ENCODE measurements at regions not wholly inside any gene's neighbourhood (a gene's known extent, or its start where the extent isn't known, plus 50 kb on each side); places are given as distances from the start of the nearest gene placed in this dataset.

GRCh38 chr1:55639526-55639925, 424.4 kb upstream of the USP24 start:
- Histone ChIP-seq H3K4ac (ENCODE audit: low read length) (no peak overlapping the region), H2BK15ac (ENCODE audit: low read length) (no peak overlapping the region), H2AK5ac (ENCODE audit: low read depth, low read length) (no peak overlapping the region), H3K27ac (replicated peaks; ENCODE audit: low read length) (no peak overlapping the region), H3K9me3 (replicated peaks in 1 of 2; ENCODE audit: control insufficient read depth in 2 of 2, insufficient read depth in 1 of 2, low read depth in 1 of 2, low read length in 2 of 2) (no peaks in the 10 kb centered on the region), H3K4me1 (ENCODE audit: control insufficient read depth in 2 of 2, insufficient read depth in 1 of 2, low read depth in 1 of 2, low read length in 2 of 2) (no peaks in the 10 kb centered on the region), H2BK5ac (ENCODE audit: low read length) (no peak overlapping the region), H3K79me1 (ENCODE audit: low read depth, low read length) (no peaks in the 10 kb centered on the region), H3K23ac (ENCODE audit: low read depth, low read length, poor library complexity) (no peak overlapping the region), H2AFZ (ENCODE audit: low read length) (no peak overlapping the region), H3K27me3 (ENCODE audit: control insufficient read depth in 3 of 3, insufficient read depth in 3 of 3, low read depth in 1 of 3, low read length in 3 of 3) (no peaks in the 10 kb centered on the region), H2BK12ac (ENCODE audit: low read length) (no peak overlapping the region), H3K9ac (ENCODE audit: low read depth, low read length, poor library complexity) (no peak overlapping the region), H4K8ac (ENCODE audit: low read depth, low read length) (no peak overlapping the region), H2BK120ac (ENCODE audit: low read depth, low read length) (no peak overlapping the region), H3K4me2 (ENCODE audit: insufficient read depth, low read length, poor library complexity, severe bottlenecking) (no peak overlapping the region), H3K18ac (ENCODE audit: low read length) (no peak overlapping the region), H3K14ac (ENCODE audit: low read length) (no peak overlapping the region), H4K91ac (ENCODE audit: low read depth, low read length, poor library complexity) (no peak overlapping the region), H3K36me3 (replicated peaks in 1 of 2; ENCODE audit: control insufficient read depth in 2 of 2, insufficient read depth in 2 of 2, low read length in 2 of 2) (no peaks in the 10 kb centered on the region), H3K4me3 (ENCODE audit: low read length in 2 of 2) (no peak overlapping the region)
- DNase-seq (ENCODE audit: low spot score): no peak
- no CpG with 5 or more reads among the region's 5 CpGs for WGBS, 2 donors (ENCODE audit: extremely low coverage in 2 of 2, insufficient read length in 2 of 2, insufficient replicate concordance in 1 of 2)

GRCh38 chr1:55639051-55639450, 423.9 kb upstream of the USP24 start:
- Histone ChIP-seq H2AK5ac (ENCODE audit: low read depth, low read length) (no peak overlapping the region), H2AFZ (ENCODE audit: low read length) (no peak overlapping the region), H3K4me3 (ENCODE audit: low read length in 2 of 2) (no peak overlapping the region), H2BK12ac (ENCODE audit: low read length) (no peak overlapping the region), H3K79me1 (ENCODE audit: low read depth, low read length) (no peaks in the 10 kb centered on the region), H3K36me3 (replicated peaks in 1 of 2; ENCODE audit: control insufficient read depth in 2 of 2, insufficient read depth in 2 of 2, low read length in 2 of 2) (no peaks in the 10 kb centered on the region), H2BK120ac (ENCODE audit: low read depth, low read length) (no peak overlapping the region), H3K4me2 (ENCODE audit: insufficient read depth, low read length, poor library complexity, severe bottlenecking) (no peak overlapping the region), H3K27me3 (ENCODE audit: control insufficient read depth in 3 of 3, insufficient read depth in 3 of 3, low read depth in 1 of 3, low read length in 3 of 3) (no peaks in the 10 kb centered on the region), H3K9ac (ENCODE audit: low read depth, low read length, poor library complexity) (no peak overlapping the region), H3K14ac (ENCODE audit: low read length) (no peak overlapping the region), H3K27ac (replicated peaks; ENCODE audit: low read length) (no peak overlapping the region), H2BK5ac (ENCODE audit: low read length) (no peak overlapping the region), H3K4ac (ENCODE audit: low read length) (no peak overlapping the region), H3K4me1 (ENCODE audit: control insufficient read depth in 2 of 2, insufficient read depth in 1 of 2, low read depth in 1 of 2, low read length in 2 of 2) (no peaks in the 10 kb centered on the region), H3K9me3 (replicated peaks in 1 of 2; ENCODE audit: control insufficient read depth in 2 of 2, insufficient read depth in 1 of 2, low read depth in 1 of 2, low read length in 2 of 2) (no peaks in the 10 kb centered on the region), H2BK15ac (ENCODE audit: low read length) (no peak overlapping the region), H4K91ac (ENCODE audit: low read depth, low read length, poor library complexity) (no peak overlapping the region), H3K18ac (ENCODE audit: low read length) (no peak overlapping the region), H3K23ac (ENCODE audit: low read depth, low read length, poor library complexity) (no peak overlapping the region), H4K8ac (ENCODE audit: low read depth, low read length) (no peak overlapping the region)
- no peak for DNase-seq (ENCODE audit: low spot score)
- WGBS, 2 donors (ENCODE audit: extremely low coverage in 2 of 2, insufficient read length in 2 of 2, insufficient replicate concordance in 1 of 2): no CpG with 5 or more reads among the region's 1 CpG

DNA sequence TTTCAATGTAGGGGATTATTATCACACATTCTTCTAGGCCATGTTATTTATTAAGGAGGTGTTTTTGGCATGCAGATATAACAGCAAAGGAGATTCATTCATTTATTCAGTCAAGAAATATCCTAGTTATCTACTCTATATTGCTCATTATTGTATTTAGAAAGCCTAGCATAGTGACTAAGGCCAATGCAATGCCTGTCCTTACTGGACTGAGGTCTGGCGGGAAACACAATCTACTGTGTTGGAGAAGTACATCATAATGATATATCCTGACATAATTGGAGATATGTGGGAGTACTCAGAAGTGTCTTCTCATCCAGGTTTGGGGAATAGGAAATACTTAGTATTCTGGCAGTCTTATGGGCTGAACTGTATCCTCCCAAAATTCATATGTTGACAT, 421.5 kb upstream of the USP24 start:
- WGBS, 2 donors (ENCODE audit: extremely low coverage in 2 of 2, insufficient read length in 2 of 2, insufficient replicate concordance in 1 of 2): no CpG with 5 or more reads among the region's 1 CpG
- Histone ChIP-seq H2BK12ac (ENCODE audit: low read length) (no peak overlapping the region), H3K9ac (ENCODE audit: low read depth, low read length, poor library complexity) (no peak overlapping the region)

GRCh38 chr1:55635856-55636255, 420.7 kb upstream of the USP24 start:
- H2BK12ac ChIP-seq (ENCODE audit: low read length): no peak overlapping the region
- H3K23ac ChIP-seq (ENCODE audit: low read depth, low read length, poor library complexity): no peak overlapping the region
- H2BK120ac ChIP-seq (ENCODE audit: low read depth, low read length): no peak overlapping the region
- no CpG with 5 or more reads among the region's 2 CpGs for WGBS, 2 donors (ENCODE audit: extremely low coverage in 2 of 2, insufficient read length in 2 of 2, insufficient replicate concordance in 1 of 2)
- no peak overlapping the region for H2BK5ac ChIP-seq (ENCODE audit: low read length)
- no peaks in the 10 kb centered on the region for H3K79me1 ChIP-seq (ENCODE audit: low read depth, low read length)
- no peak overlapping the region for H3K4ac ChIP-seq (ENCODE audit: low read length)
- peaks cover 0 to 3% of the 10 kb centered on the region in 2 donors for H3K4me1 ChIP-seq (ENCODE audit: control insufficient read depth in 2 of 2, insufficient read depth in 1 of 2, low read depth in 1 of 2, low read length in 2 of 2)
- no peak overlapping the region for H2AFZ ChIP-seq (ENCODE audit: low read length)
- H3K4me3 ChIP-seq (ENCODE audit: low read length in 2 of 2): no peak overlapping the region
- no peaks in the 10 kb centered on the region for H3K27me3 ChIP-seq (ENCODE audit: control insufficient read depth in 3 of 3, insufficient read depth in 3 of 3, low read depth in 1 of 3, low read length in 3 of 3)
- no peak overlapping the region for H3K27ac ChIP-seq (replicated peaks; ENCODE audit: low read length)
- H2AK5ac ChIP-seq (ENCODE audit: low read depth, low read length): no peak overlapping the region
- H3K14ac ChIP-seq (ENCODE audit: low read length): no peak overlapping the region
- H3K9me3 ChIP-seq (replicated peaks in 1 of 2; ENCODE audit: control insufficient read depth in 2 of 2, insufficient read depth in 1 of 2, low read depth in 1 of 2, low read length in 2 of 2): no peaks in the 10 kb centered on the region
- no peaks in the 10 kb centered on the region for H3K36me3 ChIP-seq (replicated peaks in 1 of 2; ENCODE audit: control insufficient read depth in 2 of 2, insufficient read depth in 2 of 2, low read length in 2 of 2)
- no peak overlapping the region for H4K91ac ChIP-seq (ENCODE audit: low read depth, low read length, poor library complexity)
- no peak overlapping the region for H4K8ac ChIP-seq (ENCODE audit: low read depth, low read length)
- no peak for DNase-seq (ENCODE audit: low spot score)
- H3K18ac ChIP-seq (ENCODE audit: low read length): no peak overlapping the region
- H3K4me2 ChIP-seq (ENCODE audit: insufficient read depth, low read length, poor library complexity, severe bottlenecking): no peak overlapping the region
- H2BK15ac ChIP-seq (ENCODE audit: low read length): no peak overlapping the region
- no peak overlapping the region for H3K9ac ChIP-seq (ENCODE audit: low read depth, low read length, poor library complexity)

More for the DNA sequence above, 421.5 kb upstream of the USP24 start:
- Histone ChIP-seq H3K27me3 (ENCODE audit: control insufficient read depth in 3 of 3, insufficient read depth in 3 of 3, low read depth in 1 of 3, low read length in 3 of 3) (no peaks in the 10 kb centered on the region), H2BK15ac (ENCODE audit: low read length) (no peak overlapping the region), H3K27ac (replicated peaks; ENCODE audit: low read length) (no peak overlapping the region), H4K91ac (ENCODE audit: low read depth, low read length, poor library complexity) (no peak overlapping the region), H2AK5ac (ENCODE audit: low read depth, low read length) (no peak overlapping the region), H3K18ac (ENCODE audit: low read length) (no peak overlapping the region), H3K79me1 (ENCODE audit: low read depth, low read length) (no peaks in the 10 kb centered on the region), H2BK120ac (ENCODE audit: low read depth, low read length) (no peak overlapping the region), H3K23ac (ENCODE audit: low read depth, low read length, poor library complexity) (no peak overlapping the region), H3K4me3 (ENCODE audit: low read length in 2 of 2) (no peak overlapping the region), H3K36me3 (replicated peaks in 1 of 2; ENCODE audit: control insufficient read depth in 2 of 2, insufficient read depth in 2 of 2, low read length in 2 of 2) (no peaks in the 10 kb centered on the region), H3K4me1 (ENCODE audit: control insufficient read depth in 2 of 2, insufficient read depth in 1 of 2, low read depth in 1 of 2, low read length in 2 of 2) (peaks cover 0 to 3% of the 10 kb centered on the region in 2 donors), H4K8ac (ENCODE audit: low read depth, low read length) (no peak overlapping the region), H3K4me2 (ENCODE audit: insufficient read depth, low read length, poor library complexity, severe bottlenecking) (no peak overlapping the region), H2AFZ (ENCODE audit: low read length) (no peak overlapping the region), H3K4ac (ENCODE audit: low read length) (no peak overlapping the region), H2BK5ac (ENCODE audit: low read length) (no peak overlapping the region), H3K9me3 (replicated peaks in 1 of 2; ENCODE audit: control insufficient read depth in 2 of 2, insufficient read depth in 1 of 2, low read depth in 1 of 2, low read length in 2 of 2) (no peaks in the 10 kb centered on the region), H3K14ac (ENCODE audit: low read length) (no peak overlapping the region)
- no peak for DNase-seq (ENCODE audit: low spot score)

All from neuronal stem cell (in vitro differentiated cells).